Aorta (tissue), 5 donors: ENCODE measurements at regions not wholly inside any gene's neighbourhood (a gene's known extent, or its start where the extent isn't known, plus 50 kb on each side); places are given as distances from the start of the nearest gene placed in this dataset.

Experiments
- ATAC-seq: fragments of 200-7000 bp; cut with Tn5 transposase; one replicate; pipeline ENCODE4 v1.9.1; 2022; ENCODE audit warnings: moderate library complexity; ENCODE audit not compliant: low FRiP score
- DNase-seq, 2 donors: peaks; one replicate each; pipeline ENCODE4 v3.0.0-alpha.2; 2020
- H3K27ac ChIP-seq, 2 donors: one replicate each; pipeline ENCODE4 v1.5.1; 2013; ENCODE audit warnings: low read length in 2 of 2, mild to moderate bottlenecking in 2 of 2, moderate library complexity in 2 of 2, control low read depth in 1 of 2, inconsistent platforms in 1 of 2, low read depth in 1 of 2
- H3K27me3 ChIP-seq, 2 donors: one replicate each; pipeline ENCODE4 v1.6.1; 2013; ENCODE audit warnings: control low read depth in 1 of 2, low read length in 1 of 2, mild to moderate bottlenecking in 1 of 2, moderate library complexity in 1 of 2; ENCODE audit not compliant: insufficient read depth in 2 of 2, control insufficient read depth in 1 of 2
- H3K36me3 ChIP-seq, 2 donors: one replicate each; pipeline ENCODE4 v1.6.1; 2013; ENCODE audit warnings: control low read depth in 1 of 2, low read length in 1 of 2, mild to moderate bottlenecking in 1 of 2; ENCODE audit not compliant: insufficient read depth in 2 of 2, control insufficient read depth in 1 of 2
- H3K4me1 ChIP-seq, 2 donors: one replicate each; pipeline ENCODE4 v1.6.1; 2013; ENCODE audit warnings: low read length in 2 of 2, control low read depth in 1 of 2, mild to moderate bottlenecking in 1 of 2, moderate library complexity in 1 of 2; ENCODE audit not compliant: insufficient read depth in 2 of 2, control insufficient read depth in 1 of 2
- H3K4me3 ChIP-seq, 2 donors: one replicate each; pipeline ENCODE4 v1.5.1; 2013; ENCODE audit warnings: low read length in 2 of 2, control low read depth in 1 of 2, mild to moderate bottlenecking in 1 of 2
- H3K9me3 ChIP-seq: one replicate; pipeline ENCODE4 v1.6.1; 2013; ENCODE audit warnings: mild to moderate bottlenecking, low read length; ENCODE audit not compliant: control insufficient read depth
- whole genome bisulfite sequencing, 2 donors: extraction: QIAGEN DNeasy Blood & Tissue Kit; methylation state at CpG; one replicate each; pipeline ENCODE4 v1.1.7; 2013; 5-methylcytosine and 5-hydroxymethylcytosine counted together
- intact Hi-C, 2 donors: fragments of 100-400 bp; cut with DNase I; formaldehyde crosslinking; loops; one replicate each; pipeline versions ENCODE4 v1.14.2 to v1.15.0; 2022
- donor health status: healthy with polysubstance abuse.
- donor health status: Bipolar disorder and iron deficiency.
- donor health status: DM: no; HTN: no; CAD: no.
- donor health status: DM: no; HTN: no; CAD: no.
- donor health status: DM: yes; HTN: yes; CAD: no.

GRCh38 chr3:162428192-162428591 is 931.6 kb downstream of the OTOL1 start:
- H3K4me1 ChIP-seq, result no peaks in the 10 kb centered on the region
- no peak overlapping the region for H3K27ac ChIP-seq
- no peak overlapping the region for H3K4me3 ChIP-seq
- H3K27me3 ChIP-seq, result no peaks in the 10 kb centered on the region
- H3K9me3 ChIP-seq, result no peaks in the 10 kb centered on the region
- no peaks in the 10 kb centered on the region for H3K36me3 ChIP-seq
- intact Hi-C loops, result no loop called here
- ATAC-seq (no peak), DNase-seq (no peak)
- 46 to 47% methylated on average over 2 of the region's 2 CpGs for WGBS, 2 donors

GRCh38 chr3:162435750-162436149 is 939.1 kb downstream of the OTOL1 start:
- Histone ChIP-seq H3K4me1 (no peaks in the 10 kb centered on the region), H3K4me3 (no peak overlapping the region), H3K36me3 (no peaks in the 10 kb centered on the region), H3K27me3 (no peaks in the 10 kb centered on the region), H3K9me3 (no peaks in the 10 kb centered on the region), H3K27ac (no peak overlapping the region)
- intact Hi-C loops, result no loop called here
- 97 to 98% methylated on average over 1 of the region's 1 CpG for WGBS, 2 donors
- DNase-seq, result no peak
- no peak for ATAC-seq

GRCh38 chr3:162436826-162437225 is 940.2 kb downstream of the OTOL1 start:
- no peaks in the 10 kb centered on the region for H3K27me3 ChIP-seq
- no peak for ATAC-seq
- no peaks in the 10 kb centered on the region for H3K36me3 ChIP-seq
- H3K4me3 ChIP-seq, result no peak overlapping the region
- no peaks in the 10 kb centered on the region for H3K9me3 ChIP-seq
- no peaks in the 10 kb centered on the region for H3K4me1 ChIP-seq
- H3K27ac ChIP-seq, result no peak overlapping the region
- 89 to 94% methylated on average over 2 of the region's 2 CpGs for WGBS, 2 donors
- intact Hi-C loops, result no loop called here
- no peak for DNase-seq

- no peaks in the 10 kb centered on the region for H3K27me3 ChIP-seq
- H3K9me3 ChIP-seq, result no peaks in the 10 kb centered on the region
- H3K4me3 ChIP-seq, result no peak overlapping the region
- no peaks in the 10 kb centered on the region for H3K4me1 ChIP-seq
- ATAC-seq, result no peak
- intact Hi-C loops, result no loop called here
- no peaks in the 10 kb centered on the region for H3K36me3 ChIP-seq
- DNase-seq, result no peak
- WGBS, 2 donors, result 77 to 82% methylated on average over 3 of the region's 3 CpGs
- H3K27ac ChIP-seq, result no peak overlapping the region
Measured at GRCh38 chr3:162437480-162437879, 940.9 kb downstream of the OTOL1 start.

GRCh38 chr3:162441716-162442115 is 945.1 kb downstream of the OTOL1 start:
- no peak for ATAC-seq
- intact Hi-C loops, result no loop called here

GRCh38 chr3:162443376-162443775 is 946.8 kb downstream of the OTOL1 start:
- no peaks in the 10 kb centered on the region for H3K27me3 ChIP-seq
- H3K4me1 ChIP-seq, result no peaks in the 10 kb centered on the region
- H3K36me3 ChIP-seq, result no peaks in the 10 kb centered on the region
- ATAC-seq (no peak), DNase-seq (no peak)
- H3K27ac ChIP-seq, result no peak overlapping the region
- intact Hi-C loops, result no loop called here
- H3K4me3 ChIP-seq, result no peak overlapping the region
- no peaks in the 10 kb centered on the region for H3K9me3 ChIP-seq

More at GRCh38 chr3:162441716-162442115, 945.1 kb downstream of the OTOL1 start:
- Histone ChIP-seq H3K36me3 (no peaks in the 10 kb centered on the region), H3K9me3 (no peaks in the 10 kb centered on the region), H3K4me3 (no peak overlapping the region), H3K27me3 (no peaks in the 10 kb centered on the region), H3K4me1 (no peaks in the 10 kb centered on the region), H3K27ac (no peak overlapping the region)
- 0 to 42% methylated on average over 1 of the region's 1 CpG for WGBS, 2 donors
- DNase-seq, result no peak

- no peak for ATAC-seq
- Histone ChIP-seq H3K9me3 (no peaks in the 10 kb centered on the region), H3K27ac (no peak overlapping the region), H3K36me3 (no peaks in the 10 kb centered on the region), H3K4me3 (no peak overlapping the region), H3K27me3 (no peaks in the 10 kb centered on the region), H3K4me1 (no peaks in the 10 kb centered on the region)
- DNase-seq, result no peak
- WGBS, 2 donors, result 94 to 96% methylated on average over 2 of the region's 2 CpGs
- intact Hi-C loops, result no loop called here
Measured at GRCh38 chr3:162468791-162469190, 972.2 kb downstream of the OTOL1 start.

GRCh38 chr3:162487138-162487537 is 990.5 kb downstream of the OTOL1 start:
- Histone ChIP-seq H3K27ac (no peak overlapping the region), H3K4me1 (no peaks in the 10 kb centered on the region), H3K4me3 (no peak overlapping the region), H3K27me3 (no peaks in the 10 kb centered on the region), H3K36me3 (no peaks in the 10 kb centered on the region), H3K9me3 (no peaks in the 10 kb centered on the region)
- 99 to 100% methylated on average over 1 of the region's 1 CpG for WGBS, 2 donors
- intact Hi-C loops, result no loop called here
- DNase-seq (no peak), ATAC-seq (no peak)

GRCh38 chr3:162489853-162490252 is 993.2 kb downstream of the OTOL1 start:
- Histone ChIP-seq H3K36me3 (no peaks in the 10 kb centered on the region), H3K4me3 (no peak overlapping the region), H3K27ac (no peak overlapping the region), H3K9me3 (no peaks in the 10 kb centered on the region), H3K27me3 (no peaks in the 10 kb centered on the region), H3K4me1 (no peaks in the 10 kb centered on the region)
- intact Hi-C loops, result no loop called here
- DNase-seq (no peak), ATAC-seq (no peak)
- WGBS, 2 donors, result 85 to 98% methylated on average over 2 of the region's 2 CpGs
